NCI-H1092 treated with DMSO at 0.1 percent for 48 hours (cell line): ENCODE measurements at regions not wholly inside any gene's neighbourhood (a gene's known extent, or its start where the extent isn't known, plus 50 kb on each side); places are given as distances from the start of the nearest gene placed in this dataset.
"Not testable (repeated sequence)": the region's sequence is repeated elsewhere in the genome, so short reads cannot be mapped to it uniquely, and the experiment has no call there.

Experiments used
- DNase-seq: peaks from one replicate; lab custom pipeline; 2025; lab: John Stamatoyannopoulos, UW

GRCh38 chr4:79266136-79266535 is 59.7 kb downstream of the NAA11 start:
- no peak for DNase-seq

- no peak for DNase-seq
Measured at GRCh38 chr4:79259242-79259641, 66.6 kb downstream of the NAA11 start.

GRCh38 chr4:79258614-79259176 is 67.2 kb downstream of the NAA11 start:
- DNase-seq: no peak

GRCh38 chr4:79257953-79258613 is 67.8 kb downstream of the NAA11 start:
- DNase-seq: no peak

GRCh38 chr4:79255793-79256192 is 70.1 kb downstream of the NAA11 start:
- DNase-seq: no peak

- no peak for DNase-seq
Measured at GRCh38 chr4:79253924-79254323, 71.9 kb downstream of the NAA11 start.

GRCh38 chr4:79253168-79253567 is 72.7 kb downstream of the NAA11 start:
- DNase-seq: no peak

- DNase-seq: no peak
Measured at GRCh38 chr4:79250887-79251286, 75.0 kb downstream of the NAA11 start.

- no peak for DNase-seq
Measured at GRCh38 chr4:79249881-79250503, 75.9 kb downstream of the NAA11 start.

GRCh38 chr4:79248610-79249009 is 77.3 kb downstream of the NAA11 start:
- no peak for DNase-seq

GRCh38 chr4:79247695-79248394 is 78.0 kb downstream of the NAA11 start:
- DNase-seq: no peak

GRCh38 chr4:79245200-79245940 is 80.5 kb downstream of the NAA11 start:
- not testable (repeated sequence) for DNase-seq

GRCh38 chr4:79241846-79242245 is 84.0 kb downstream of the NAA11 start:
- DNase-seq: no peak

- no peak for DNase-seq
Measured at GRCh38 chr4:79237851-79238250, 88.0 kb downstream of the NAA11 start.

- no peak for DNase-seq
Measured at GRCh38 chr4:79236785-79237184, 89.1 kb downstream of the NAA11 start.

GRCh38 chr4:79235095-79235494 is 90.8 kb downstream of the NAA11 start:
- no peak for DNase-seq

GRCh38 chr4:79233820-79234219 is 92.0 kb downstream of the NAA11 start:
- DNase-seq: no peak

- DNase-seq: no peak
Measured at GRCh38 chr4:79232540-79232939, 93.3 kb downstream of the NAA11 start.

GRCh38 chr4:79227860-79228259 is 98.0 kb downstream of the NAA11 start:
- DNase-seq: no peak

GRCh38 chr4:79225360-79225759 is 100.5 kb downstream of the NAA11 start:
- no peak for DNase-seq

GRCh38 chr4:79224777-79225104 is 101.1 kb downstream of the NAA11 start:
- DNase-seq: no peak

- DNase-seq: no peak
Measured at GRCh38 chr4:79223993-79224776, 101.7 kb downstream of the NAA11 start.
